Neutrophil (primary cell): ENCODE measurements at regions not wholly inside any gene's neighbourhood (a gene's known extent, or its start where the extent isn't known, plus 50 kb on each side); places are given as distances from the start of the nearest gene placed in this dataset.

Source experiments
- H3K27ac ChIP-seq: fragments of 200-600 bp; sonication (generic); 2 replicates; pipeline ENCODE4 v1.5.1; 2016; ENCODE audit warnings: mild to moderate bottlenecking, moderate library complexity
- H3K27me3 ChIP-seq: fragments of 200-600 bp; sonication (generic); 2 replicates; pipeline ENCODE4 v1.6.0; 2016; ENCODE audit warnings: mild to moderate bottlenecking
- H3K36me3 ChIP-seq: fragments of 200-600 bp; sonication (generic); 2 replicates; pipeline ENCODE4 v1.5.1; 2017
- H3K4me1 ChIP-seq, 2 experiments: fragments of 200-600 bp in 1 of 2; sonication (generic) in 1 of 2; 1 replicate in 1 of 2; 2 replicates in 1 of 2; pipeline versions ENCODE4 v1.5.1 to v1.6.1; 2013 to 2016; ENCODE audit warnings: low read depth in 1 of 2, low read length in 1 of 2, mild to moderate bottlenecking in 1 of 2, moderate library complexity in 1 of 2; ENCODE audit not compliant: control insufficient read depth in 1 of 2, insufficient read depth in 1 of 2
- H3K4me3 ChIP-seq, 2 experiments: fragments of 200-600 bp in 1 of 2; sonication (generic) in 1 of 2; 1 replicate in 1 of 2; 2 replicates in 1 of 2; pipeline ENCODE4 v1.5.1; 2013 to 2016; ENCODE audit warnings: low read depth in 1 of 2, low read length in 1 of 2, mild to moderate bottlenecking in 1 of 2, moderate library complexity in 1 of 2
- H3K9me3 ChIP-seq: fragments of 200-600 bp; sonication (generic); 2 replicates; pipeline ENCODE4 v1.5.1; 2016
- TF ChIP-seq, protein P1 (sequence below): fragments of 200-600 bp; sonication (generic); IDR thresholded peaks from 2 replicates; pipeline ENCODE4 v1.5.1; 2016; ENCODE audit warnings: antibody characterized with exemption

DNA sequence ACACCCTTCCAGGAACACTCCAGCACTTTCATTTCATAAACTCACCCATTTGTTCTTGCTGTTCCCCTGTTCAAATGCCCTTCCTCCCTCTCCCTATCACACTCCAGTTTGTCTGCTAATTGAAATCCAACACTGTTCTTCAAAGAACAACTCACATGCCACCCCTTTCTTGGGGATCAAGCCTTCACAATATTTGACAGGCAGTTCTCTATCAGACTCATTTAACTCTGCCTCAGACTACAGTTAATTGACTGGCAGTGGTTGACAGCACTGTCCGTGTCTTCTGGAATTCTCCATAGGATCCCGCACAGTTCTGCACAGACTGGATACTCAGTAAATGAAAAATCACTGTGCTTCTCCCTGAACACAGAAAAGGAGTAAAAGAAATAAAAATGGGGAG is 87.8 kb downstream of the PMP22 start:
- TF ChIP-seq, protein P1, sequence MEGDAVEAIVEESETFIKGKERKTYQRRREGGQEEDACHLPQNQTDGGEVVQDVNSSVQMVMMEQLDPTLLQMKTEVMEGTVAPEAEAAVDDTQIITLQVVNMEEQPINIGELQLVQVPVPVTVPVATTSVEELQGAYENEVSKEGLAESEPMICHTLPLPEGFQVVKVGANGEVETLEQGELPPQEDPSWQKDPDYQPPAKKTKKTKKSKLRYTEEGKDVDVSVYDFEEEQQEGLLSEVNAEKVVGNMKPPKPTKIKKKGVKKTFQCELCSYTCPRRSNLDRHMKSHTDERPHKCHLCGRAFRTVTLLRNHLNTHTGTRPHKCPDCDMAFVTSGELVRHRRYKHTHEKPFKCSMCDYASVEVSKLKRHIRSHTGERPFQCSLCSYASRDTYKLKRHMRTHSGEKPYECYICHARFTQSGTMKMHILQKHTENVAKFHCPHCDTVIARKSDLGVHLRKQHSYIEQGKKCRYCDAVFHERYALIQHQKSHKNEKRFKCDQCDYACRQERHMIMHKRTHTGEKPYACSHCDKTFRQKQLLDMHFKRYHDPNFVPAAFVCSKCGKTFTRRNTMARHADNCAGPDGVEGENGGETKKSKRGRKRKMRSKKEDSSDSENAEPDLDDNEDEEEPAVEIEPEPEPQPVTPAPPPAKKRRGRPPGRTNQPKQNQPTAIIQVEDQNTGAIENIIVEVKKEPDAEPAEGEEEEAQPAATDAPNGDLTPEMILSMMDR: no peak
- H3K9me3 ChIP-seq: no peaks in the 10 kb centered on the region
- H3K36me3 ChIP-seq: no peaks in the 10 kb centered on the region
- H3K27me3 ChIP-seq: no peaks in the 10 kb centered on the region
- H3K27ac ChIP-seq: no peak overlapping the region
- H3K4me1 ChIP-seq: no peaks in the 10 kb centered on the region
- H3K4me3 ChIP-seq: no peak overlapping the region

DNA sequence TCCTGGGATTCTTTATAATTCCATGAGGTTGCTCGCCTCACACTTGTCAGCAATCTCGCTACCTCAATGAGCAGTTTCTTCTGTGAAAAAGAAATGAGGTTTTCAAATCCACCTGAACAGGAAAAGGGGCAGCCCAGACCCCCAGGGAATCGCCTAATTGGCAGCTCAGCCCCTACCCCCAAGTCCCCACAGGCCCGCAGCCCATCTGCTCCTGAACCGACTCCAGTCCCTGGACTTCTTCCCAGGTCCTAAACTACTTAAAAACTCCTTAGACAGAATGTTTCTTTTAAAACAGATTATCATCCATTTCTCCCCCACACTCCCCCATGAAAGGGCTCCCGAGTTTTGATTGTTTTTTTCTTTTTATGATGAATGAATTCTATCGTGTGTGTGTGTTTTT is 89.8 kb downstream of the PMP22 start:
- H3K4me1 ChIP-seq: no peaks in the 10 kb centered on the region

DNA sequence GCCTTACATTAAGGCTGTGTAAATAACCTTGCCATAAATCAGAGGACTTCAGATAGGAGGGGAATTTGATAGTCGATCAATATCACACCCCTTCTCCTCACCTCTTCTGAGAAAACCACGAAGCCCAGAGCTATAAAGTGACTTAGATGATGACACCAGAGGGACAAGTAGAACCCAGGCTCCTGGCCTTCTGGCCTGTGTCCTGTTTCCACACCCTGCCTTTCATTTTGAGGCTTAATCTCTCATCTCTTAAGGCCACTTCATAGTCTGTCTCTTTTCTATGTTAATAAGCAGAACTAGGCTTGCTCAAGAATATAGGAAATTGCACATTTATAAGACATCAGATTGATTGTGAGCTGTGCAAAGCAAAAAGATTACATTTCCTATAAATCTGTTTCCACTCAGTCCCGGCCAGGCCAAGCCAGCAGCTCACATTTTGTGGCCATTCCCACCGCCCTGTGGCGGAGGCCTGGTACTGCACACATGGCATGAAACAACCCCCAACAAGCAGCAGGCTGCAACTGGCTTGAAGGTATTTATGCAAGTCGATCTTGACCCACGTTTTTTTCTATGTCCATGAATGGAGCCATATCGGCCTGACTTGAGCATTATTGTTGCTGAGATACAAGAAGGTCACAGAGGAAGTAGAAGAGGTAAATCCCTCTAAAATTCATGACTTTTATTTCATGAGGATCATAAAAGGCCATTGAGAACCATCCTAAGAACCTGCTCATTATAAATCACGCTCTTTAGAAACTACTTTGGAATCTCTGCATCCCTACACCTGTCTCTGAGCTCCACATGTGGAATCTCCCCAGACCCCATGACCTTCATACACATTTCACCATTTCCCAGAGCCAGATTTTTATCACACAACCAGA is 93.7 kb downstream of the PMP22 start:
- Histone ChIP-seq H3K4me3 (no peak overlapping the region), H3K27me3 (peaks cover 12% of the 10 kb centered on the region), H3K36me3 (no peaks in the 10 kb centered on the region), H3K4me1 (no peaks in the 10 kb centered on the region), H3K9me3 (no peaks in the 10 kb centered on the region), H3K27ac (no peak overlapping the region)
- TF ChIP-seq, protein P1: no peak

More for the DNA sequence above, 89.8 kb downstream of the PMP22 start:
- H3K9me3 ChIP-seq: no peaks in the 10 kb centered on the region
- peaks cover 6% of the 10 kb centered on the region for H3K27me3 ChIP-seq
- no peak overlapping the region for H3K27ac ChIP-seq
- H3K36me3 ChIP-seq: no peaks in the 10 kb centered on the region
- TF ChIP-seq, protein P1: no peak
- H3K4me3 ChIP-seq: no peak overlapping the region

DNA sequence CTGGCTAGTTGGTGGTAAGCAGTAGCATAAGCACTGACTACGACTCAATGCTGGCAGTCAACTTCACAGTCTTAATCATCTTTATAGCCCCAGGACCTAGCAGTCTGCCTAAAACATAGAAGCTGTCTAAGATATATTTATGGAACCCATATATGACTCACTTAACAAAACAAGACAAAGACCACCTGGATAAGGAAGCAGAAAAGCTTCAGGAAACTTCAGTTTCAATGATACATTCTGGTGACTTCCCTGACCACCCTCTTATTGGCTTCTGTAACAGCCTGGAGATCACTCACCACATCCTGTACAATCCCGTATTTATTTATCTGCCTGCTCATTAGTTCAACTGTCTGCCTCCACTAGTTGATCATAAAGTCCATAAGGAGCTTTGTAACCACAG is 95.5 kb downstream of the PMP22 start:
- H3K36me3 ChIP-seq: no peaks in the 10 kb centered on the region

DNA sequence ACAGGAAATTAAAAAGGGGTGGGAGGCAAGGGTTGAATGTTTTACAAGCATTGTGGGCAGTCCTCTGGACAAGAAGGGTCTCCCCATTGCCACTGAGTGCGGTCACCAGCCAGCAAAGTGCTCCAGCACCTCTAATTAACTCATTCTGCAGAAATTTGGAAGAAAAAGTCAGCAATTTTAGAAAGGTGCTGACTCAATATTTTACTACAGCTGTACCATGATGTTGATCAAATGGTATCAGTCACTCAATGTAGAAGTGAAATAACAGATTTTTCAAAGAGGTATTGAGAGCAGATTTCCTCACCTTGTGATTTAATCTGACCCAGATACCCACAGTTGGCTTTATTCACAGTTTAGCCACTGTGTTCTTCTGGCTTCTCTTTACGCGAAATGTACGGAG is 96.7 kb downstream of the PMP22 start:
- no peaks in the 10 kb centered on the region for H3K4me1 ChIP-seq
- TF ChIP-seq, protein P1: no peak
- H3K27me3 ChIP-seq: peaks cover 12% of the 10 kb centered on the region
- no peak overlapping the region for H3K27ac ChIP-seq
- H3K9me3 ChIP-seq: no peaks in the 10 kb centered on the region
- H3K36me3 ChIP-seq: no peaks in the 10 kb centered on the region
- H3K4me3 ChIP-seq: no peak overlapping the region

More for the DNA sequence above, 95.5 kb downstream of the PMP22 start:
- TF ChIP-seq, protein P1: no peak
- peaks cover 12% of the 10 kb centered on the region for H3K27me3 ChIP-seq
- H3K4me3 ChIP-seq: no peak overlapping the region
- H3K4me1 ChIP-seq: no peaks in the 10 kb centered on the region
- H3K27ac ChIP-seq: no peak overlapping the region
- H3K9me3 ChIP-seq: no peaks in the 10 kb centered on the region
